ENCODE measurements at regions not wholly inside any gene's neighbourhood (a gene's known extent, or its start where the extent isn't known, plus 50 kb on each side); places are given as distances from the start of the nearest gene placed in this dataset.

- TF ChIP-seq, protein P1, sequence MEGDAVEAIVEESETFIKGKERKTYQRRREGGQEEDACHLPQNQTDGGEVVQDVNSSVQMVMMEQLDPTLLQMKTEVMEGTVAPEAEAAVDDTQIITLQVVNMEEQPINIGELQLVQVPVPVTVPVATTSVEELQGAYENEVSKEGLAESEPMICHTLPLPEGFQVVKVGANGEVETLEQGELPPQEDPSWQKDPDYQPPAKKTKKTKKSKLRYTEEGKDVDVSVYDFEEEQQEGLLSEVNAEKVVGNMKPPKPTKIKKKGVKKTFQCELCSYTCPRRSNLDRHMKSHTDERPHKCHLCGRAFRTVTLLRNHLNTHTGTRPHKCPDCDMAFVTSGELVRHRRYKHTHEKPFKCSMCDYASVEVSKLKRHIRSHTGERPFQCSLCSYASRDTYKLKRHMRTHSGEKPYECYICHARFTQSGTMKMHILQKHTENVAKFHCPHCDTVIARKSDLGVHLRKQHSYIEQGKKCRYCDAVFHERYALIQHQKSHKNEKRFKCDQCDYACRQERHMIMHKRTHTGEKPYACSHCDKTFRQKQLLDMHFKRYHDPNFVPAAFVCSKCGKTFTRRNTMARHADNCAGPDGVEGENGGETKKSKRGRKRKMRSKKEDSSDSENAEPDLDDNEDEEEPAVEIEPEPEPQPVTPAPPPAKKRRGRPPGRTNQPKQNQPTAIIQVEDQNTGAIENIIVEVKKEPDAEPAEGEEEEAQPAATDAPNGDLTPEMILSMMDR (CRISPR knock-in tag; IDR thresholded peaks at IDR 0.05): no peak
- TF ChIP-seq, protein P2, sequence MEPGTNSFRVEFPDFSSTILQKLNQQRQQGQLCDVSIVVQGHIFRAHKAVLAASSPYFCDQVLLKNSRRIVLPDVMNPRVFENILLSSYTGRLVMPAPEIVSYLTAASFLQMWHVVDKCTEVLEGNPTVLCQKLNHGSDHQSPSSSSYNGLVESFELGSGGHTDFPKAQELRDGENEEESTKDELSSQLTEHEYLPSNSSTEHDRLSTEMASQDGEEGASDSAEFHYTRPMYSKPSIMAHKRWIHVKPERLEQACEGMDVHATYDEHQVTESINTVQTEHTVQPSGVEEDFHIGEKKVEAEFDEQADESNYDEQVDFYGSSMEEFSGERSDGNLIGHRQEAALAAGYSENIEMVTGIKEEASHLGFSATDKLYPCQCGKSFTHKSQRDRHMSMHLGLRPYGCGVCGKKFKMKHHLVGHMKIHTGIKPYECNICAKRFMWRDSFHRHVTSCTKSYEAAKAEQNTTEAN (CRISPR knock-in tag; conservative IDR thresholded peaks at IDR 0.05): no peak
- no peak for TF ChIP-seq ZNF788 (CRISPR knock-in tag; IDR thresholded peaks at IDR 0.05; ENCODE audit: borderline replicate concordance)
- no peak for TF ChIP-seq ZKSCAN5 (CRISPR knock-in tag; IDR thresholded peaks at IDR 0.05)
- no peak for TF ChIP-seq POLR2A (IDR thresholded peaks at IDR 0.05; ENCODE audit: insufficient read depth in 1 of 2, low read depth in 2 of 2, low read length in 2 of 2)
- no peak for TF ChIP-seq ADNP (CRISPR knock-in tag; IDR thresholded peaks at IDR 0.05)
Measured at GRCh38 chr10:128793726-128794655, 667.8 kb upstream of the MKI67 start.

All from HepG2 (cell line).